SK-N-MC (cell line): ENCODE measurements at regions not wholly inside any gene's neighbourhood (a gene's known extent, or its start where the extent isn't known, plus 50 kb on each side); places are given as distances from the start of the nearest gene placed in this dataset.

ENCODE experiments used
- EZH2 ChIP-seq: fragments of 200-600 bp; sonication (generic); IDR thresholded peaks from one replicate; pipeline ENCODE4 v1.6.1; 2017; ENCODE audit warnings: antibody characterized with exemption
- FOXP2 ChIP-seq: optimal IDR thresholded peaks from 2 replicates; pipeline ENCODE3; 2011; ENCODE audit warnings: mild to moderate bottlenecking, moderate library complexity; ENCODE audit not compliant: insufficient read depth; ENCODE audit errors: extremely low read length, control extremely low read depth
- POLR2AphosphoS5 ChIP-seq: IDR thresholded peaks from 2 replicates; pipeline ENCODE4 v1.6.1; 2012; ENCODE audit warnings: mild to moderate bottlenecking, low read depth, low read length, borderline replicate concordance

DNA sequence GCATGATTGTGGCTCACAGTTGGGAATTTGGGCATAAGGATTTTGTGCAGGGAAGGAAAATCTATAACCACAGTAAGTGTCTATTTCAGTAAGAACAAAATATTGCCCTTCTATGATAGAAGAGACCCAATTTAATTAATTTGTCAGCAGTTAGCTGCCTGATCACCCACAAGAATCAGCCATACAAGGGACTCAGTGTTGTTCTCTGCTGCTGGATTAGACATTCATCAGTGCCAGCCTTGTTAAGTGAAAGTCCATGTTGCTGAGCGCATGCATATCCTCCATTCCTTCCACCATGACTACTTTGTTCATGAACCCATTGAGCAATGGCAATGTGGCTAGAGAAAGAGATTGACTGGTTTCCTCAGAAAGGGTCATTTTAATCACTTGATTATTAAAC, 125.3 kb upstream of the PDHA2 start:
- TF ChIP-seq POLR2AphosphoS5 (no peak), EZH2 (no peak), FOXP2 (no peak)
